ENCODE measurements at regions not wholly inside any gene's neighbourhood (a gene's known extent, or its start where the extent isn't known, plus 50 kb on each side); places are given as distances from the start of the nearest gene placed in this dataset.

GRCh38 chr6:41492261-41492891 lies 53.8 kb upstream of the FOXP4 start:
- Histone ChIP-seq H3K9me3 (ENCODE audit: control insufficient read depth in 2 of 2, low read length in 2 of 2) (no peaks in the 10 kb centered on the region), H3K36me3 (ENCODE audit: control insufficient read depth in 2 of 2, insufficient read depth in 2 of 2, low read length in 2 of 2) (no peaks in the 10 kb centered on the region), H3K4me3 (ENCODE audit: low read length in 2 of 2) (no peak overlapping the region), H3K9ac (ENCODE audit: low read length in 2 of 2) (no peak overlapping the region), H3K27ac (ENCODE audit: low read length) (no peak overlapping the region), H3K4me1 (ENCODE audit: control insufficient read depth, insufficient read depth, low read length) (peaks cover 8% of the 10 kb centered on the region), H3K27me3 (ENCODE audit: control insufficient read depth in 1 of 2, insufficient read depth in 2 of 2, low read length in 2 of 2) (no peaks in the 10 kb centered on the region)

- Histone ChIP-seq H3K9me3 (ENCODE audit: control insufficient read depth in 2 of 2, low read length in 2 of 2) (no peaks in the 10 kb centered on the region), H3K9ac (ENCODE audit: low read length in 2 of 2) (no peak overlapping the region), H3K27me3 (ENCODE audit: control insufficient read depth in 1 of 2, insufficient read depth in 2 of 2, low read length in 2 of 2) (no peaks in the 10 kb centered on the region), H3K4me1 (ENCODE audit: control insufficient read depth, insufficient read depth, low read length) (peaks cover 2% of the 10 kb centered on the region), H3K4me3 (ENCODE audit: low read length in 2 of 2) (no peak overlapping the region), H3K27ac (ENCODE audit: low read length) (no peak overlapping the region), H3K36me3 (ENCODE audit: control insufficient read depth in 2 of 2, insufficient read depth in 2 of 2, low read length in 2 of 2) (no peaks in the 10 kb centered on the region)
Measured at GRCh38 chr6:41494212-41495110, 51.7 kb upstream of the FOXP4 start.
